GM12892 (cell line): ENCODE measurements at regions not wholly inside any gene's neighbourhood (a gene's known extent, or its start where the extent isn't known, plus 50 kb on each side); places are given as distances from the start of the nearest gene placed in this dataset.

Experiments used
- POLR2A ChIP-seq: IDR thresholded peaks from 2 replicates; pipeline ENCODE4 v1.6.1; 2011; ENCODE audit warnings: low read depth, low read length, control low read depth
- TAF1 ChIP-seq: IDR thresholded peaks from 2 replicates; pipeline ENCODE4 v1.6.1; 2011; ENCODE audit warnings: low read depth, mild to moderate bottlenecking, control low read depth, low read length, borderline replicate concordance

- TF ChIP-seq POLR2A (no peak), TAF1 (no peak)
Measured at GRCh38 chr1:233554037-233554436, 59.9 kb upstream of the KCNK1 start.
